Endothelial cell of umbilical vein (primary cell): ENCODE measurements at regions not wholly inside any gene's neighbourhood (a gene's known extent, or its start where the extent isn't known, plus 50 kb on each side); places are given as distances from the start of the nearest gene placed in this dataset.

Experiments used
- CTCF ChIP-seq, 2 donors: IDR thresholded peaks; 1 replicate in 1 of 2; 2 replicates in 1 of 2; pipeline ENCODE4 v1.5.1; 2011; ENCODE audit warnings: low read length in 2 of 2, mild to moderate bottlenecking in 2 of 2, moderate library complexity in 2 of 2, control low read depth in 1 of 2, inconsistent platforms in 1 of 2, low read depth in 1 of 2; ENCODE audit not compliant: insufficient read depth in 1 of 2; ENCODE audit errors: extremely low read depth in 1 of 2
- EZH2 ChIP-seq: IDR thresholded peaks from 2 replicates; pipeline ENCODE4 v1.6.1; 2012; ENCODE audit warnings: borderline replicate concordance, low read depth, mild to moderate bottlenecking, moderate library complexity, low read length, inconsistent platforms; ENCODE audit not compliant: severe bottlenecking
- MYC ChIP-seq: IDR thresholded peaks from one replicate; pipeline ENCODE4 v1.6.1; 2011; ENCODE audit warnings: mild to moderate bottlenecking, low read depth, low read length
- POLR2AphosphoS5 ChIP-seq: IDR thresholded peaks from 2 replicates; pipeline ENCODE4 v1.6.1; 2012; ENCODE audit warnings: low read depth, mild to moderate bottlenecking, control low read depth, low read length, moderate library complexity; ENCODE audit not compliant: insufficient read depth

GRCh38 chr17:77006971-77007649 is 133.7 kb upstream of the SEC14L1 start:
- TF ChIP-seq EZH2 (no peak), MYC (no peak), CTCF (IDR thresholded peaks at IDR 0.05; ENCODE audit: extremely low read depth in 1 of 2, insufficient read depth in 1 of 2, low read depth in 1 of 2, low read length in 2 of 2) (no peak), POLR2AphosphoS5 (no peak)
